ENCODE measurements at regions not wholly inside any gene's neighbourhood (a gene's known extent, or its start where the extent isn't known, plus 50 kb on each side); places are given as distances from the start of the nearest gene placed in this dataset.

- ATAC-seq (replicated peaks) (no peak), DNase-seq (no peak)
- Mint-ChIP-seq H3K9me3 (no peaks in the 10 kb centered on the region), H3K4me1 (no peaks in the 10 kb centered on the region), H3K27me3 (no peaks in the 10 kb centered on the region), H3K27ac (no peak overlapping the region), H3K36me3 (no peaks in the 10 kb centered on the region), H3K4me3 (no peak overlapping the region)
Observed at GRCh38 chr2:211085056-211085680, 528.8 kb downstream of the CPS1 start.

- DNase-seq (no peak), ATAC-seq (replicated peaks) (no peak)
- H3K36me3 Mint-ChIP-seq, result no peaks in the 10 kb centered on the region
- no peaks in the 10 kb centered on the region for H3K4me1 Mint-ChIP-seq
- H3K9me3 Mint-ChIP-seq, result no peaks in the 10 kb centered on the region
- no peak overlapping the region for H3K4me3 Mint-ChIP-seq
- H3K27ac Mint-ChIP-seq, result no peak overlapping the region
- no peaks in the 10 kb centered on the region for H3K27me3 Mint-ChIP-seq
Observed at GRCh38 chr2:211086049-211086448, 529.6 kb downstream of the CPS1 start.

GRCh38 chr2:211089127-211089526, 532.7 kb downstream of the CPS1 start:
- no peak for ATAC-seq (replicated peaks)
- no peak overlapping the region for H3K4me3 Mint-ChIP-seq

GRCh38 chr2:211093743-211094303, 537.4 kb downstream of the CPS1 start:
- H3K9me3 Mint-ChIP-seq, result peaks cover 0 to 4% of the 10 kb centered on the region in 2 donors
- no peaks in the 10 kb centered on the region for H3K36me3 Mint-ChIP-seq
- H3K4me3 Mint-ChIP-seq, result no peak overlapping the region
- DNase-seq (no peak), ATAC-seq (replicated peaks) (no peak)
- H3K27me3 Mint-ChIP-seq, result no peaks in the 10 kb centered on the region
- H3K27ac Mint-ChIP-seq, result no peak overlapping the region
- H3K4me1 Mint-ChIP-seq, result no peaks in the 10 kb centered on the region

More at GRCh38 chr2:211089127-211089526, 532.7 kb downstream of the CPS1 start:
- Mint-ChIP-seq H3K9me3 (no peaks in the 10 kb centered on the region), H3K4me1 (no peaks in the 10 kb centered on the region), H3K27ac (no peak overlapping the region), H3K36me3 (no peaks in the 10 kb centered on the region), H3K27me3 (no peaks in the 10 kb centered on the region)
- DNase-seq, result no peak

GRCh38 chr2:211103989-211104388, 547.6 kb downstream of the CPS1 start:
- no peaks in the 10 kb centered on the region for H3K27me3 Mint-ChIP-seq
- H3K9me3 Mint-ChIP-seq, result peaks cover 0 to 3% of the 10 kb centered on the region in 2 donors
- no peak overlapping the region for H3K27ac Mint-ChIP-seq
- no peaks in the 10 kb centered on the region for H3K36me3 Mint-ChIP-seq
- no peak overlapping the region for H3K4me3 Mint-ChIP-seq
- no peak for DNase-seq
- no peaks in the 10 kb centered on the region for H3K4me1 Mint-ChIP-seq
- no peak for ATAC-seq (replicated peaks)

- no peak for ATAC-seq (replicated peaks)
- H3K4me1 Mint-ChIP-seq, result no peaks in the 10 kb centered on the region
- H3K36me3 Mint-ChIP-seq, result no peaks in the 10 kb centered on the region
- H3K27ac Mint-ChIP-seq, result no peak overlapping the region
- no peaks in the 10 kb centered on the region for H3K27me3 Mint-ChIP-seq
- no peak for DNase-seq
- no peak overlapping the region for H3K4me3 Mint-ChIP-seq
- H3K9me3 Mint-ChIP-seq, result no peaks in the 10 kb centered on the region
Observed at GRCh38 chr2:211113334-211114175, 557.2 kb downstream of the CPS1 start.

- Mint-ChIP-seq H3K4me3 (no peak overlapping the region), H3K27ac (no peak overlapping the region), H3K36me3 (no peaks in the 10 kb centered on the region), H3K9me3 (no peaks in the 10 kb centered on the region), H3K4me1 (no peaks in the 10 kb centered on the region), H3K27me3 (no peaks in the 10 kb centered on the region)
- DNase-seq (no peak), ATAC-seq (replicated peaks) (no peak)
Observed at GRCh38 chr2:211114826-211115455, 558.5 kb downstream of the CPS1 start.

GRCh38 chr2:211117026-211117425, 560.6 kb downstream of the CPS1 start:
- H3K4me1 Mint-ChIP-seq, result no peaks in the 10 kb centered on the region
- H3K27ac Mint-ChIP-seq, result no peak overlapping the region
- ATAC-seq (replicated peaks), result no peak
- no peaks in the 10 kb centered on the region for H3K36me3 Mint-ChIP-seq
- H3K4me3 Mint-ChIP-seq, result no peak overlapping the region
- no peaks in the 10 kb centered on the region for H3K9me3 Mint-ChIP-seq
- DNase-seq, result no peak
- H3K27me3 Mint-ChIP-seq, result no peaks in the 10 kb centered on the region

- Mint-ChIP-seq H3K9me3 (no peaks in the 10 kb centered on the region), H3K4me3 (no peak overlapping the region), H3K27me3 (no peaks in the 10 kb centered on the region), H3K27ac (no peak overlapping the region), H3K36me3 (no peaks in the 10 kb centered on the region), H3K4me1 (no peaks in the 10 kb centered on the region)
- no peak for ATAC-seq (replicated peaks)
- DNase-seq, result no peak
Observed at GRCh38 chr2:211126256-211126655, 569.9 kb downstream of the CPS1 start.

GRCh38 chr2:211127501-211127900, 571.1 kb downstream of the CPS1 start:
- no peak for ATAC-seq (replicated peaks)
- Mint-ChIP-seq H3K4me1 (no peaks in the 10 kb centered on the region), H3K9me3 (no peaks in the 10 kb centered on the region), H3K4me3 (no peak overlapping the region), H3K36me3 (no peaks in the 10 kb centered on the region), H3K27ac (no peak overlapping the region), H3K27me3 (no peaks in the 10 kb centered on the region)
- DNase-seq, result no peak

GRCh38 chr2:211128287-211128686, 571.9 kb downstream of the CPS1 start:
- Mint-ChIP-seq H3K27ac (no peak overlapping the region), H3K9me3 (no peaks in the 10 kb centered on the region), H3K4me1 (no peaks in the 10 kb centered on the region), H3K36me3 (no peaks in the 10 kb centered on the region), H3K4me3 (no peak overlapping the region), H3K27me3 (no peaks in the 10 kb centered on the region)
- DNase-seq, result no peak
- no peak for ATAC-seq (replicated peaks)

- Mint-ChIP-seq H3K36me3 (no peaks in the 10 kb centered on the region), H3K4me1 (no peaks in the 10 kb centered on the region), H3K27me3 (no peaks in the 10 kb centered on the region), H3K9me3 (no peaks in the 10 kb centered on the region), H3K27ac (no peak overlapping the region), H3K4me3 (no peak overlapping the region)
- DNase-seq (no peak), ATAC-seq (replicated peaks) (no peak)
Observed at GRCh38 chr2:211129798-211130197, 573.4 kb downstream of the CPS1 start.

GRCh38 chr2:211132046-211132445, 575.6 kb downstream of the CPS1 start:
- H3K4me1 Mint-ChIP-seq, result no peaks in the 10 kb centered on the region
- no peak overlapping the region for H3K27ac Mint-ChIP-seq
- no peak for DNase-seq
- H3K4me3 Mint-ChIP-seq, result no peak overlapping the region
- H3K36me3 Mint-ChIP-seq, result no peaks in the 10 kb centered on the region
- no peaks in the 10 kb centered on the region for H3K27me3 Mint-ChIP-seq
- ATAC-seq (replicated peaks), result no peak
- H3K9me3 Mint-ChIP-seq, result peaks cover 0 to 3% of the 10 kb centered on the region in 2 donors

GRCh38 chr2:211132573-211132972, 576.2 kb downstream of the CPS1 start:
- no peak for ATAC-seq (replicated peaks)
- no peaks in the 10 kb centered on the region for H3K36me3 Mint-ChIP-seq
- no peak for DNase-seq

More at GRCh38 chr2:211132573-211132972, 576.2 kb downstream of the CPS1 start:
- Mint-ChIP-seq H3K27me3 (no peaks in the 10 kb centered on the region), H3K9me3 (peaks cover 0 to 3% of the 10 kb centered on the region in 2 donors), H3K27ac (no peak overlapping the region), H3K4me1 (no peaks in the 10 kb centered on the region), H3K4me3 (no peak overlapping the region)
